K562 (cell line): ENCODE measurements at regions not wholly inside any gene's neighbourhood (a gene's known extent, or its start where the extent isn't known, plus 50 kb on each side); places are given as distances from the start of the nearest gene placed in this dataset.

ENCODE experiments used
- ATAC-seq: fragments of 200-7000 bp; cut with Tn5 transposase; 3 replicates; pipeline ENCODE4 v1.9.1; 2020; ENCODE audit warnings: moderate library complexity
- BruUV-seq: library from RNA; stranded (reverse); fragments of 400-500 nt; replicated peaks from 2 replicates; lab custom pipeline; 2021; lab: Mats Ljungman, UMichigan
- CTCF ChIA-PET: fragments of 300-600 bp; formaldehyde crosslinking; extraction: SDS; loops from one replicate; lab custom pipeline; 2021; ENCODE audit warnings: low intra/inter-chr PET ratio; lab: Yijun Ruan, JAX
- POLR2A ChIA-PET: fragments of 300-600, 350-650 bp; sonication (Branson Sonifier 250); formaldehyde crosslinking; extraction: SDS; loops from one replicate; lab custom pipeline; 2021; ENCODE audit warnings: antibody characterized with exemption, inconsistent platforms; lab: Yijun Ruan, JAX
- DNase-seq, 4 experiments: peaks; one replicate each; pipeline versions ENCODE4 v3.0.0 to v3.0.0-alpha.2; 2011 to 2018; ENCODE audit warnings: low spot score in 3 of 4, mixed read lengths in 3 of 4; ENCODE audit errors: extremely low read depth in 1 of 4
- FAIRE-seq: peaks from 2 replicates; lab custom pipeline; 2011; peaks lifted over from hg19 to GRCh38; lab: Jason Lieb, UNC
- H2AFZ ChIP-seq: 2 replicates; pipeline ENCODE4 v1.6.0; 2011; ENCODE audit warnings: low read depth, low read length, control low read depth, inconsistent platforms
- H3K27ac ChIP-seq: fragments of 200-600 bp; 3 replicates; pipeline ENCODE4 v1.8.0; 2011; ENCODE audit warnings: low read depth, mild to moderate bottlenecking, control low read depth, inconsistent platforms, low read length, moderate library complexity, mixed read lengths; ENCODE audit errors: extremely low read depth
- H3K27me3 ChIP-seq, 2 experiments: fragments of 300-600 bp in 1 of 2; 2 replicates in 1 of 2; 3 replicates in 1 of 2; pipeline versions ENCODE4 v1.6.0 to v1.8.0; 2011; ENCODE audit warnings: inconsistent platforms in 2 of 2, low read length in 2 of 2, mild to moderate bottlenecking in 1 of 2, mixed read lengths in 1 of 2, moderate library complexity in 1 of 2; ENCODE audit not compliant: control insufficient read depth in 2 of 2, insufficient read depth in 2 of 2
- H3K36me3 ChIP-seq: fragments of 300-600 bp; 3 replicates; pipeline ENCODE4 v1.8.0; 2011; ENCODE audit warnings: mild to moderate bottlenecking, low read length, inconsistent platforms; ENCODE audit not compliant: control insufficient read depth, insufficient read depth
- H3K4me1 ChIP-seq, 2 experiments: fragments of 200-600 bp in 1 of 2; replicated peaks in 1 of 2; 2 replicates in 1 of 2; 3 replicates in 1 of 2; pipeline versions ENCODE4 v1.5.1 to v1.8.0; 2011; ENCODE audit warnings: inconsistent platforms in 2 of 2, low read length in 2 of 2, mild to moderate bottlenecking in 1 of 2, mixed read lengths in 1 of 2, moderate library complexity in 1 of 2; ENCODE audit not compliant: control insufficient read depth in 2 of 2, insufficient read depth in 2 of 2
- H3K4me2 ChIP-seq: 2 replicates; pipeline ENCODE4 v1.6.1; 2011; ENCODE audit warnings: low read length, control low read depth, inconsistent platforms, mixed read lengths; ENCODE audit not compliant: insufficient read depth
- H3K4me3 ChIP-seq: fragments of 200-600 bp; sonication (generic), shearing (Covaris generic); 2 replicates; pipeline ENCODE4 v1.5.1; 2016; ENCODE audit warnings: control low read depth, inconsistent platforms
- H3K79me2 ChIP-seq: fragments of 200-600 bp; 3 replicates; pipeline ENCODE4 v1.8.0; 2011; ENCODE audit warnings: low read length, inconsistent platforms; ENCODE audit not compliant: control insufficient read depth, insufficient read depth
- H3K9ac ChIP-seq, 2 experiments: 2 replicates each; pipeline versions ENCODE4 v1.6.0 to v1.6.1; 2011; ENCODE audit warnings: low read depth in 2 of 2, low read length in 2 of 2, control low read depth in 1 of 2, inconsistent platforms in 1 of 2, mild to moderate bottlenecking in 1 of 2, mixed read lengths in 1 of 2; ENCODE audit not compliant: insufficient read depth in 1 of 2
- H3K9me1 ChIP-seq: one replicate; pipeline ENCODE4 v1.6.0; 2011; ENCODE audit warnings: inconsistent platforms, mild to moderate bottlenecking, low read length, moderate library complexity; ENCODE audit not compliant: control insufficient read depth, insufficient read depth
- H3K9me3 ChIP-seq: replicated peaks from 2 replicates; pipeline ENCODE4 v1.5.1; 2011; ENCODE audit warnings: low read depth, low read length, inconsistent platforms; ENCODE audit not compliant: control insufficient read depth, insufficient read depth
- H4K20me1 ChIP-seq: replicated peaks from 2 replicates; pipeline ENCODE4 v1.6.1; 2011; ENCODE audit warnings: low read length, inconsistent platforms, mixed read lengths; ENCODE audit not compliant: control insufficient read depth, insufficient read depth
- BCOR ChIP-seq: fragments of 450-650 bp; IDR thresholded peaks from 2 replicates; pipeline ENCODE4 v1.6.1; 2016
- FOXK1 ChIP-seq: sonication (generic); formaldehyde crosslinking; IDR thresholded peaks from 2 replicates; pipeline ENCODE4 v1.8.0; 2022; ENCODE audit warnings: missing genetic modification reagents, mild to moderate bottlenecking, borderline replicate concordance
- IFI16 ChIP-seq: fragments of 250-450 bp; sonication (Bioruptor Pico); IDR thresholded peaks from 2 replicates; pipeline ENCODE4 v2.1.2; 2022; ENCODE audit warnings: mild to moderate bottlenecking, inconsistent platforms
- JUN ChIP-seq, 2 experiments: sonication (generic) in 1 of 2; formaldehyde crosslinking in 1 of 2; IDR thresholded peaks; 2 replicates each; pipeline versions ENCODE4 v1.6.1 to v1.8.0; 2012 to 2022; ENCODE audit warnings: borderline replicate concordance in 2 of 2, mild to moderate bottlenecking in 2 of 2, improper control_type of control experiment in 1 of 2, low read depth in 1 of 2, low read length in 1 of 2, missing genetic modification reagents in 1 of 2
- MEF2D ChIP-seq: conservative IDR thresholded peaks from 2 replicates; pipeline ENCODE4 v1.6.1; 2016; ENCODE audit warnings: low read depth, missing genetic modification characterization, missing compliant biosample characterization
- SRF ChIP-seq, 2 experiments: fragments of 250-450, 450-650 bp in 1 of 2; sonication (Bioruptor Pico) in 1 of 2; sonication (generic) in 1 of 2; formaldehyde crosslinking; IDR thresholded peaks; 2 replicates each; pipeline versions ENCODE4 v1.5.0 to v1.5.1; 2020 to 2022; ENCODE audit warnings: mild to moderate bottlenecking in 1 of 2, missing genetic modification reagents in 1 of 2
- TRIM24 ChIP-seq, 2 experiments: fragments of 450-650 bp; IDR thresholded peaks; 2 replicates each; pipeline ENCODE4 v1.6.1; 2016
- ZBTB8A ChIP-seq: fragments of 450-650 bp; IDR thresholded peaks from 2 replicates; pipeline ENCODE4 v1.6.1; 2018; ENCODE audit warnings: mild to moderate bottlenecking, moderate library complexity; ENCODE audit not compliant: partially characterized antibody
- ZNF561 ChIP-seq: fragments of 450-650 bp; formaldehyde crosslinking; conservative IDR thresholded peaks from 2 replicates; pipeline ENCODE4 v1.4.0; 2020; ENCODE audit warnings: mild to moderate bottlenecking, moderate library complexity
- ZZZ3 ChIP-seq: fragments of 450-650 bp; IDR thresholded peaks from 2 replicates; pipeline ENCODE4 v1.6.1; 2016; ENCODE audit warnings: antibody characterized with exemption, mild to moderate bottlenecking, moderate library complexity
- in situ Hi-C: fragments of 300-500 bp; cut with MboI; formaldehyde crosslinking; loops from 4 replicates; pipeline ENCODE4 v1.15.0; 2018; ENCODE audit warnings: inconsistent platforms, mixed read lengths
- intact Hi-C: fragments of 100-400 bp; cut with micrococcal nuclease; formaldehyde crosslinking; loops from 2 replicates; pipeline ENCODE4 v1.14.2; 2022
- TF ChIP-seq, protein P1 (sequence below): fragments of 450-650 bp; IDR thresholded peaks from 2 replicates; pipeline ENCODE4 v1.7.0; 2016; ENCODE audit warnings: borderline replicate concordance
- TF ChIP-seq, protein P2 (sequence below): fragments of 250-450 bp; sonication (Bioruptor Pico); IDR thresholded peaks from 2 replicates; pipeline ENCODE4 v1.8.0; 2022; ENCODE audit warnings: moderate library complexity, mild to moderate bottlenecking, inconsistent platforms

DNA sequence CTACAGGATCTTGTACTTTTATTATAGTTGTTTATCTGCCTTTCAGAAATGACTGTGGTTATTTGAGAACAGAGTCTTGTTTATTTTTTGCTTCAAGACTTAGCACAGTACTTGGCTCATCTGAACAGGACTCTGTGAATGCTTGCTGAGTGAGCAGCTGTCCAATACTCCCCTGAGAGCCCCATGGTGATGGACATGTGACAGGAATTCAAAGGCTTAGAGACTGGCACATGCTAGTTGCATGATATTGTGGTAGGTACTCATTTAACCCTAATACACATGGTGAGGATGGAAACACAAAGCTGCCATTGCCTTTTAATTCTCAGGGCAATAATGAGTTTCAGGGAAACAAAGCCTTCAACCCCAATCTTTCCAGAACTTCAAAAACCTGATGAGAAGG, 97.3 kb downstream of the GEMIN8 start:
- no peak overlapping the region for H3K27ac ChIP-seq
- H3K4me3 ChIP-seq, result no peak overlapping the region
- no peaks in the 10 kb centered on the region for H4K20me1 ChIP-seq
- peaks cover 6 to 8% of the 10 kb centered on the region in 2 experiments; a peak in 3 of 5 replicates for H3K27me3 ChIP-seq
- H3K4me1 ChIP-seq, result no peaks in the 10 kb centered on the region
- ATAC-seq, result no peak
- H2AFZ ChIP-seq, result no peak overlapping the region
- BruUV-seq, result no TSS peak
- FAIRE-seq, result no peak
- H3K9me1 ChIP-seq, result no peaks in the 10 kb centered on the region
- no peak overlapping the region for H3K9ac ChIP-seq
- ChIA-PET CTCF (no interaction called here), POLR2A (no interaction called here)
- TF ChIP-seq IFI16 (CRISPR knock-in tag) (no peak), FOXK1 (CRISPR knock-in tag) (no peak), MEF2D (tag) (no peak), JUN (IDR thresholded peaks at IDR 0.05; ENCODE audit: borderline replicate concordance, low read depth, low read length) (no peak), JUN (CRISPR knock-in tag; IDR thresholded peaks at IDR 0.05; ENCODE audit: borderline replicate concordance) (no peak), ZBTB8A (no peak), ZNF561 (CRISPR knock-in tag) (no peak), SRF (CRISPR knock-in tag; IDR thresholded peaks at IDR 0.05) (no peak), ZZZ3 (no peak), TRIM24 (IDR thresholded peaks at IDR 0.05) (no peak), BCOR (no peak)
- TF ChIP-seq, protein P1, sequence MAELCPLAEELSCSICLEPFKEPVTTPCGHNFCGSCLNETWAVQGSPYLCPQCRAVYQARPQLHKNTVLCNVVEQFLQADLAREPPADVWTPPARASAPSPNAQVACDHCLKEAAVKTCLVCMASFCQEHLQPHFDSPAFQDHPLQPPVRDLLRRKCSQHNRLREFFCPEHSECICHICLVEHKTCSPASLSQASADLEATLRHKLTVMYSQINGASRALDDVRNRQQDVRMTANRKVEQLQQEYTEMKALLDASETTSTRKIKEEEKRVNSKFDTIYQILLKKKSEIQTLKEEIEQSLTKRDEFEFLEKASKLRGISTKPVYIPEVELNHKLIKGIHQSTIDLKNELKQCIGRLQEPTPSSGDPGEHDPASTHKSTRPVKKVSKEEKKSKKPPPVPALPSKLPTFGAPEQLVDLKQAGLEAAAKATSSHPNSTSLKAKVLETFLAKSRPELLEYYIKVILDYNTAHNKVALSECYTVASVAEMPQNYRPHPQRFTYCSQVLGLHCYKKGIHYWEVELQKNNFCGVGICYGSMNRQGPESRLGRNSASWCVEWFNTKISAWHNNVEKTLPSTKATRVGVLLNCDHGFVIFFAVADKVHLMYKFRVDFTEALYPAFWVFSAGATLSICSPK, result no peak
- TF ChIP-seq, protein P2, sequence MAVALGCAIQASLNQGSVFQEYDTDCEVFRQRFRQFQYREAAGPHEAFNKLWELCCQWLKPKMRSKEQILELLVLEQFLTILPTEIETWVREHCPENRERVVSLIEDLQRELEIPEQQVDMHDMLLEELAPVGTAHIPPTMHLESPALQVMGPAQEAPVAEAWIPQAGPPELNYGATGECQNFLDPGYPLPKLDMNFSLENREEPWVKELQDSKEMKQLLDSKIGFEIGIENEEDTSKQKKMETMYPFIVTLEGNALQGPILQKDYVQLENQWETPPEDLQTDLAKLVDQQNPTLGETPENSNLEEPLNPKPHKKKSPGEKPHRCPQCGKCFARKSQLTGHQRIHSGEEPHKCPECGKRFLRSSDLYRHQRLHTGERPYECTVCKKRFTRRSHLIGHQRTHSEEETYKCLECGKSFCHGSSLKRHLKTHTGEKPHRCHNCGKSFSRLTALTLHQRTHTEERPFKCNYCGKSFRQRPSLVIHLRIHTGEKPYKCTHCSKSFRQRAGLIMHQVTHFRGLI (CRISPR knock-in tag), result no peak
- no peak for DNase-seq
- no peaks in the 10 kb centered on the region for H3K36me3 ChIP-seq
- H3K79me2 ChIP-seq, result no peaks in the 10 kb centered on the region
- no peak overlapping the region for H3K4me2 ChIP-seq
- intact Hi-C loops, result no loop called here
- in situ Hi-C loops, result no loop called here
- no peaks in the 10 kb centered on the region for H3K9me3 ChIP-seq
